H1 (cell line): ENCODE measurements at regions not wholly inside any gene's neighbourhood (a gene's known extent, or its start where the extent isn't known, plus 50 kb on each side); places are given as distances from the start of the nearest gene placed in this dataset.

ENCODE experiments used
- BRCA1 ChIP-seq: IDR thresholded peaks from 2 replicates; pipeline ENCODE4 v1.6.1; 2012; ENCODE audit warnings: low read depth, low read length, improper control_type of control experiment
- CBX8 ChIP-seq: fragments of 300-800, 300-1000 bp; sonication (generic); IDR thresholded peaks from 2 replicates; pipeline ENCODE4 v1.7.1; 2016; ENCODE audit warnings: low read depth, low read length, borderline replicate concordance
- CREB1 ChIP-seq: IDR thresholded peaks from 2 replicates; pipeline ENCODE4 v1.6.1; 2012; ENCODE audit warnings: inconsistent platforms
- CTCF ChIP-seq, 3 experiments: IDR thresholded peaks; 1 replicate in 2 of 3; 2 replicates in 1 of 3; pipeline versions ENCODE4 v1.5.1 to v1.6.1; 2011; ENCODE audit warnings: low read length in 3 of 3, mild to moderate bottlenecking in 3 of 3, inconsistent platforms in 2 of 3, low read depth in 1 of 3, moderate library complexity in 1 of 3; ENCODE audit not compliant: insufficient read depth in 1 of 3; ENCODE audit errors: control extremely low read depth in 1 of 3
- EP300 ChIP-seq, 2 experiments: IDR thresholded peaks; 1 replicate in 1 of 2; 2 replicates in 1 of 2; pipeline ENCODE4 v1.6.1; 2011 to 2012; ENCODE audit warnings: low read depth in 2 of 2, low read length in 2 of 2, mild to moderate bottlenecking in 2 of 2, borderline replicate concordance in 1 of 2, inconsistent platforms in 1 of 2, moderate library complexity in 1 of 2
- EZH2 ChIP-seq: fragments of 200-600 bp; sonication (generic); IDR thresholded peaks from 2 replicates; pipeline ENCODE4 v1.7.1; 2012; ENCODE audit warnings: low read depth, mild to moderate bottlenecking, moderate library complexity, low read length, inconsistent platforms; ENCODE audit not compliant: severe bottlenecking
- HDAC2 ChIP-seq, 2 experiments: fragments of 300-600 bp in 1 of 2; sonication (generic) in 1 of 2; IDR thresholded peaks; 2 replicates each; pipeline ENCODE4 v1.6.1; 2011 to 2012; ENCODE audit warnings: low read depth in 2 of 2, low read length in 2 of 2, mild to moderate bottlenecking in 2 of 2, moderate library complexity in 2 of 2, borderline replicate concordance in 1 of 2, inconsistent platforms in 1 of 2
- HDAC6 ChIP-seq: IDR thresholded peaks from one replicate; pipeline ENCODE4 v1.7.1; 2012; ENCODE audit warnings: low read depth, mild to moderate bottlenecking, inconsistent platforms, low read length, moderate library complexity
- KDM1A ChIP-seq: fragments of 200-600, 300-600 bp; sonication (generic); IDR thresholded peaks from 2 replicates; pipeline ENCODE4 v1.7.1; 2016; ENCODE audit warnings: mild to moderate bottlenecking, low read length, borderline replicate concordance
- NRF1 ChIP-seq: IDR thresholded peaks from 2 replicates; pipeline ENCODE4 v1.6.1; 2011; ENCODE audit warnings: mild to moderate bottlenecking, low read depth, low read length, improper control_type of control experiment
- POLR2A ChIP-seq, 2 experiments: IDR thresholded peaks; 1 replicate in 1 of 2; 2 replicates in 1 of 2; pipeline ENCODE4 v1.6.1; 2011; ENCODE audit warnings: low read depth in 2 of 2, low read length in 2 of 2, mild to moderate bottlenecking in 2 of 2; ENCODE audit errors: control extremely low read depth in 1 of 2
- POLR2AphosphoS5 ChIP-seq: IDR thresholded peaks from 2 replicates; pipeline ENCODE4 v1.6.1; 2011; ENCODE audit warnings: low read depth, low read length

- no peak for TF ChIP-seq CTCF (IDR thresholded peaks at IDR 0.05; ENCODE audit: control extremely low read depth in 1 of 3, insufficient read depth in 1 of 3, low read depth in 1 of 3, low read length in 3 of 3)
- no peak for TF ChIP-seq POLR2A (IDR thresholded peaks at IDR 0.05; ENCODE audit: control extremely low read depth in 1 of 2, low read depth in 2 of 2, low read length in 2 of 2)
- TF ChIP-seq BRCA1: no peak
- no peak for TF ChIP-seq KDM1A
- no peak for TF ChIP-seq HDAC2 (IDR thresholded peaks at IDR 0.05; ENCODE audit: borderline replicate concordance in 1 of 2, low read depth in 2 of 2, low read length in 2 of 2)
- no peak for TF ChIP-seq EP300 (IDR thresholded peaks at IDR 0.05; ENCODE audit: borderline replicate concordance in 1 of 2, low read depth in 2 of 2, low read length in 2 of 2)
- no peak for TF ChIP-seq EZH2
- TF ChIP-seq HDAC6: no peak
- no peak for TF ChIP-seq POLR2AphosphoS5
- no peak for TF ChIP-seq CREB1
- no peak for TF ChIP-seq CBX8
- TF ChIP-seq NRF1: no peak
These were observed 52.0 kb upstream of the GLRB start for GRCh38 chr4:157023941-157024340.
